ENCODE measurements at regions not wholly inside any gene's neighbourhood (a gene's known extent, or its start where the extent isn't known, plus 50 kb on each side); places are given as distances from the start of the nearest gene placed in this dataset.

DNA sequence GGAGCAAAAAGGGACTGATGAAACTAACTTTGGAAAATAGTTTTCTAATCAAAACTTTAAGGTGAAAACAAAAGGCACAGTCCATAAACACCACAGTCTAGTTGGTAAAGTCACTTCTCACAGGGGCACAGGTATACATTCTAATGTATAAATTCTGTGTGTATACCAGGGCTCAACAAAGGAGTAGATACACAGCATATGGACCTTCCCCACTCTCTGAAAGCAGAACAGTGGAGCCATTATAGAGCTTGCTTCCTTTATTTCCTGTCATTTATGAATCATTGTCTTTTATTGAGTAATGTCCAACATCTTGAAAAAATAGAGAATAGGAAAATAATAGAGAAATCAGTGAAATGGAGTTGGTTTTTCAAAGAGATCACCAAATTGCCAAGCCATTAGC is 746.5 kb upstream of the CHRM3 start:
- no peaks in the 10 kb centered on the region for H3K27me3 ChIP-seq (ENCODE audit: insufficient read depth, low read length)
- no peak overlapping the region for H3K27ac Mint-ChIP-seq (ENCODE audit: unreplicated experiment)
- H3K9me3 Mint-ChIP-seq (ENCODE audit: unreplicated experiment) = no peaks in the 10 kb centered on the region
- H3K4me1 Mint-ChIP-seq (ENCODE audit: low read depth, unreplicated experiment) = no peaks in the 10 kb centered on the region
- H4K20me1 ChIP-seq (ENCODE audit: insufficient read depth, low read length) = no peaks in the 10 kb centered on the region
- H3K4me3 Mint-ChIP-seq (ENCODE audit: unreplicated experiment) = no peak overlapping the region
- TF ChIP-seq EZH2 (IDR thresholded peaks at IDR 0.05; ENCODE audit: insufficient read depth, low read length) = no peak
- TF ChIP-seq, protein P1, sequence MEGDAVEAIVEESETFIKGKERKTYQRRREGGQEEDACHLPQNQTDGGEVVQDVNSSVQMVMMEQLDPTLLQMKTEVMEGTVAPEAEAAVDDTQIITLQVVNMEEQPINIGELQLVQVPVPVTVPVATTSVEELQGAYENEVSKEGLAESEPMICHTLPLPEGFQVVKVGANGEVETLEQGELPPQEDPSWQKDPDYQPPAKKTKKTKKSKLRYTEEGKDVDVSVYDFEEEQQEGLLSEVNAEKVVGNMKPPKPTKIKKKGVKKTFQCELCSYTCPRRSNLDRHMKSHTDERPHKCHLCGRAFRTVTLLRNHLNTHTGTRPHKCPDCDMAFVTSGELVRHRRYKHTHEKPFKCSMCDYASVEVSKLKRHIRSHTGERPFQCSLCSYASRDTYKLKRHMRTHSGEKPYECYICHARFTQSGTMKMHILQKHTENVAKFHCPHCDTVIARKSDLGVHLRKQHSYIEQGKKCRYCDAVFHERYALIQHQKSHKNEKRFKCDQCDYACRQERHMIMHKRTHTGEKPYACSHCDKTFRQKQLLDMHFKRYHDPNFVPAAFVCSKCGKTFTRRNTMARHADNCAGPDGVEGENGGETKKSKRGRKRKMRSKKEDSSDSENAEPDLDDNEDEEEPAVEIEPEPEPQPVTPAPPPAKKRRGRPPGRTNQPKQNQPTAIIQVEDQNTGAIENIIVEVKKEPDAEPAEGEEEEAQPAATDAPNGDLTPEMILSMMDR (IDR thresholded peaks at IDR 0.05; ENCODE audit: insufficient read depth, low read depth, low read length) = no peak
- H3K4me2 ChIP-seq (ENCODE audit: low read length) = no peak overlapping the region
- H3K36me3 Mint-ChIP-seq (ENCODE audit: low read depth, unreplicated experiment) = no peaks in the 10 kb centered on the region
- FAIRE-seq (no peak), DNase-seq (ENCODE audit: low read depth) (no peak)
- peaks cover 3% of the 10 kb centered on the region for H3K4me1 ChIP-seq (ENCODE audit: insufficient read depth, low read length)
- H3K79me2 ChIP-seq (ENCODE audit: insufficient read depth, low read length) = no peaks in the 10 kb centered on the region
- no peak overlapping the region for H3K27ac ChIP-seq (ENCODE audit: low read depth, low read length)
- no peak overlapping the region for H3K9ac ChIP-seq (ENCODE audit: low read length)
- H2AFZ ChIP-seq (ENCODE audit: low read depth, low read length) = peak overlapping the region; percentile 30
- no peak overlapping the region for H3K4me3 ChIP-seq (ENCODE audit: insufficient read depth, low read depth, low read length)
- H3K36me3 ChIP-seq (ENCODE audit: insufficient read depth, low read length) = no peaks in the 10 kb centered on the region
- no peaks in the 10 kb centered on the region for H3K27me3 Mint-ChIP-seq (ENCODE audit: low read depth, unreplicated experiment)
- no peaks in the 10 kb centered on the region for H3K9me3 ChIP-seq (ENCODE audit: insufficient read depth, low read depth, low read length)

DNA sequence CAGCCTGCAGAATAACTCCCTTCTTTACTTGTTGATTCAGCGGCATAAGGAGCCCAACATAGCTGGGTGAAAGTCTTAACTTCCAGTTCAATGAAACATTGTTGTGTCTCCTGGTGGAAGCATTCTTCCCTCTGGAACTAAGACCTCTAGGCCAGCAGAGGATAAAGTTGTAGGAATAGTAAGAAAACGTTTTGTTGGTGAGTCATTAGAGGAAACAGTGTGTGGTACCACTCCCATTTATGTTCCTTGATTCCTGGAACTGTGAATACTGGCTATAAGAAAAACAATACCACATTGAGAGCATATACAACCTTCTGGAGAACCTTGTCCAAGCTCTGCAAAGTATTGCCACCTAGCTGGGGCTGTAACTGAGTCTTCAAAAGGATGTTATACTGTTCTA is 737.4 kb upstream of the ZP4 start:
- TF ChIP-seq EZH2 (IDR thresholded peaks at IDR 0.05; ENCODE audit: insufficient read depth, low read length) = no peak
- TF ChIP-seq, protein P1 (IDR thresholded peaks at IDR 0.05; ENCODE audit: insufficient read depth, low read depth, low read length) = no peak
- Mint-ChIP-seq H3K4me1 (ENCODE audit: low read depth, unreplicated experiment) (peaks cover 5% of the 10 kb centered on the region), H3K4me3 (ENCODE audit: unreplicated experiment) (no peak overlapping the region), H3K36me3 (ENCODE audit: low read depth, unreplicated experiment) (no peaks in the 10 kb centered on the region), H3K9me3 (ENCODE audit: unreplicated experiment) (no peaks in the 10 kb centered on the region), H3K27me3 (ENCODE audit: low read depth, unreplicated experiment) (no peaks in the 10 kb centered on the region), H3K27ac (ENCODE audit: unreplicated experiment) (no peak overlapping the region)
- FAIRE-seq = no peak
- no peak overlapping the region for H3K9ac ChIP-seq (ENCODE audit: low read length)
- H3K27ac ChIP-seq (ENCODE audit: low read depth, low read length) = no peak overlapping the region
- no peaks in the 10 kb centered on the region for H3K9me3 ChIP-seq (ENCODE audit: insufficient read depth, low read depth, low read length)
- peak overlapping the region; percentile 8 for H2AFZ ChIP-seq (ENCODE audit: low read depth, low read length)
- H3K27me3 ChIP-seq (ENCODE audit: insufficient read depth, low read length) = no peaks in the 10 kb centered on the region
- no peaks in the 10 kb centered on the region for H3K36me3 ChIP-seq (ENCODE audit: insufficient read depth, low read length)
- DNase-seq (ENCODE audit: low read depth) = no peak
- H3K4me1 ChIP-seq (ENCODE audit: insufficient read depth, low read length) = no peaks in the 10 kb centered on the region
- peak overlapping the region; percentile 12 for H3K4me2 ChIP-seq (ENCODE audit: low read length)
- H3K4me3 ChIP-seq (ENCODE audit: insufficient read depth, low read depth, low read length) = no peak overlapping the region
- H4K20me1 ChIP-seq (ENCODE audit: insufficient read depth, low read length) = no peaks in the 10 kb centered on the region
- H3K79me2 ChIP-seq (ENCODE audit: insufficient read depth, low read length) = no peaks in the 10 kb centered on the region

DNA sequence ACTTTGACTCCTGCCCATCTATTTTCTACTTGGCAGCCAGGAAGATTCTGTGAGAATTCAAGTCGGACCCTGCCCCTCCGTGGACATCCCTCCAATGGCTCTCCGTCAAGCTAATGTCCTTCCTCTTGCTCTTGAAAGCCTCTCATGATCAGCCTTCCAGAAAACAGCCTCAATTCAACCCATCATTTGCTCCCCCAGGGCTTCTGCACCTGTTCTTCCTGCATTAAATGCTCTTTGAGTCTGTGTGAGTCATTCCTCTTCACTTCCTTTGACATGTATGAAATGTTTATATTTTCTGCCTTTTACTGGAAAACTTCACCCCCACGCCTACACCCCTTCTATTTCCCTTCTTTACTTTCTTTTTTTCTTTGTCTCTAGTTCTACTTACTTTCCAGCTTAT is 734.1 kb upstream of the ZP4 start:
- Histone ChIP-seq H2AFZ (ENCODE audit: low read depth, low read length) (no peak overlapping the region), H3K79me2 (ENCODE audit: insufficient read depth, low read length) (no peaks in the 10 kb centered on the region), H3K9me3 (ENCODE audit: insufficient read depth, low read depth, low read length) (no peaks in the 10 kb centered on the region), H3K27me3 (ENCODE audit: insufficient read depth, low read length) (no peaks in the 10 kb centered on the region), H3K4me2 (ENCODE audit: low read length) (no peak overlapping the region), H4K20me1 (ENCODE audit: insufficient read depth, low read length) (no peaks in the 10 kb centered on the region), H3K4me1 (ENCODE audit: insufficient read depth, low read length) (no peaks in the 10 kb centered on the region), H3K36me3 (ENCODE audit: insufficient read depth, low read length) (no peaks in the 10 kb centered on the region), H3K4me3 (ENCODE audit: insufficient read depth, low read depth, low read length) (no peak overlapping the region), H3K9ac (ENCODE audit: low read length) (no peak overlapping the region), H3K27ac (ENCODE audit: low read depth, low read length) (no peak overlapping the region)
- H3K27me3 Mint-ChIP-seq (ENCODE audit: low read depth, unreplicated experiment) = no peaks in the 10 kb centered on the region
- peaks cover 13% of the 10 kb centered on the region for H3K4me1 Mint-ChIP-seq (ENCODE audit: low read depth, unreplicated experiment)
- DNase-seq (ENCODE audit: low read depth) = no peak
- H3K27ac Mint-ChIP-seq (ENCODE audit: unreplicated experiment) = no peak overlapping the region
- no peak for FAIRE-seq
- H3K9me3 Mint-ChIP-seq (ENCODE audit: unreplicated experiment) = no peaks in the 10 kb centered on the region
- no peaks in the 10 kb centered on the region for H3K36me3 Mint-ChIP-seq (ENCODE audit: low read depth, unreplicated experiment)
- no peak overlapping the region for H3K4me3 Mint-ChIP-seq (ENCODE audit: unreplicated experiment)
- TF ChIP-seq EZH2 (IDR thresholded peaks at IDR 0.05; ENCODE audit: insufficient read depth, low read length) = no peak
- TF ChIP-seq, protein P1 (IDR thresholded peaks at IDR 0.05; ENCODE audit: insufficient read depth, low read depth, low read length) = no peak

Measured in astrocyte (in vitro differentiated cells and primary cell).